ENCODE measurements at regions not wholly inside any gene's neighbourhood (a gene's known extent, or its start where the extent isn't known, plus 50 kb on each side); places are given as distances from the start of the nearest gene placed in this dataset.

DNA sequence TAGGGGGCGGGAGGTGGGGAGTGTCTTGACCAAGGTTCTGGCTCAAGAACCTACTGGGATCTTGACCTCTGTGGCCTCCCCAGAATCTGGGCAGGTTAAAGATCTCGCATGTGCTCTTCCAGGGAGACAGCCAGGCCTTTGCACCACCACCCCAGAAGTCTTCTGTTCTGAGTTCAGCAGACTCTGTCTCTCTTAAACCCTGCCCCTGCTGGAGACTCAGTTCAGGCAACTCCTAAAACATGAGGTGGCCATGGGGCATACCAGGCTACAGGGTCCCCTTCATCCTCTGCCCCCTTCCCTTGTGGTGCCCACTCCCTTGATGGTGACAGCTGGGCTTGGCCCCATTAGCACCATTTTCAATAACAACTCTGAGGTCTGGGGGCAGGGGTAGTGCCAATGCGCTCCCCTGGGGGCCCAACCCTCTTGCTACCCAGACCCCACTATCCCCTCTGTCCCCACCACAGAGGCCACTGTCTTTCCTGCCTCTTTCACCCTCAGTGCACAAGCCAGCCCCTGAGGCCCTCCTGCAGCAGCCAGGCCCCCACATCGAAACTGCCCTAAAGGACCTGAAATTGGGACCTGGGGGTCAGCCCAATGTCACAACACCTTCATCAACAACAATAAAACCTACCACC lies 132.7 kb upstream of the RUNX3 start:
- TF ChIP-seq, protein P1, sequence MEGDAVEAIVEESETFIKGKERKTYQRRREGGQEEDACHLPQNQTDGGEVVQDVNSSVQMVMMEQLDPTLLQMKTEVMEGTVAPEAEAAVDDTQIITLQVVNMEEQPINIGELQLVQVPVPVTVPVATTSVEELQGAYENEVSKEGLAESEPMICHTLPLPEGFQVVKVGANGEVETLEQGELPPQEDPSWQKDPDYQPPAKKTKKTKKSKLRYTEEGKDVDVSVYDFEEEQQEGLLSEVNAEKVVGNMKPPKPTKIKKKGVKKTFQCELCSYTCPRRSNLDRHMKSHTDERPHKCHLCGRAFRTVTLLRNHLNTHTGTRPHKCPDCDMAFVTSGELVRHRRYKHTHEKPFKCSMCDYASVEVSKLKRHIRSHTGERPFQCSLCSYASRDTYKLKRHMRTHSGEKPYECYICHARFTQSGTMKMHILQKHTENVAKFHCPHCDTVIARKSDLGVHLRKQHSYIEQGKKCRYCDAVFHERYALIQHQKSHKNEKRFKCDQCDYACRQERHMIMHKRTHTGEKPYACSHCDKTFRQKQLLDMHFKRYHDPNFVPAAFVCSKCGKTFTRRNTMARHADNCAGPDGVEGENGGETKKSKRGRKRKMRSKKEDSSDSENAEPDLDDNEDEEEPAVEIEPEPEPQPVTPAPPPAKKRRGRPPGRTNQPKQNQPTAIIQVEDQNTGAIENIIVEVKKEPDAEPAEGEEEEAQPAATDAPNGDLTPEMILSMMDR (IDR thresholded peaks at IDR 0.05) = no peak
- TF ChIP-seq POLR2A (IDR thresholded peaks at IDR 0.05) = no peak

Data from thyroid gland (tissue), 4 donors.